ENCODE measurements at regions not wholly inside any gene's neighbourhood (a gene's known extent, or its start where the extent isn't known, plus 50 kb on each side); places are given as distances from the start of the nearest gene placed in this dataset.
"Not testable (repeated sequence)": the region's sequence is repeated elsewhere in the genome, so short reads cannot be mapped to it uniquely, and the experiment has no call there.

GRCh38 chr4:55251896-55252295 lies 94.1 kb upstream of the SRD5A3 start:
- DNase-seq = no peak

- no peak for DNase-seq
These were observed 92.0 kb upstream of the SRD5A3 start for GRCh38 chr4:55253948-55254593.

- DNase-seq = no peak
These were observed 90.9 kb upstream of the SRD5A3 start for GRCh38 chr4:55255179-55255578.

- DNase-seq = no peak
These were observed 89.3 kb upstream of the SRD5A3 start for GRCh38 chr4:55256787-55257186.

DNA sequence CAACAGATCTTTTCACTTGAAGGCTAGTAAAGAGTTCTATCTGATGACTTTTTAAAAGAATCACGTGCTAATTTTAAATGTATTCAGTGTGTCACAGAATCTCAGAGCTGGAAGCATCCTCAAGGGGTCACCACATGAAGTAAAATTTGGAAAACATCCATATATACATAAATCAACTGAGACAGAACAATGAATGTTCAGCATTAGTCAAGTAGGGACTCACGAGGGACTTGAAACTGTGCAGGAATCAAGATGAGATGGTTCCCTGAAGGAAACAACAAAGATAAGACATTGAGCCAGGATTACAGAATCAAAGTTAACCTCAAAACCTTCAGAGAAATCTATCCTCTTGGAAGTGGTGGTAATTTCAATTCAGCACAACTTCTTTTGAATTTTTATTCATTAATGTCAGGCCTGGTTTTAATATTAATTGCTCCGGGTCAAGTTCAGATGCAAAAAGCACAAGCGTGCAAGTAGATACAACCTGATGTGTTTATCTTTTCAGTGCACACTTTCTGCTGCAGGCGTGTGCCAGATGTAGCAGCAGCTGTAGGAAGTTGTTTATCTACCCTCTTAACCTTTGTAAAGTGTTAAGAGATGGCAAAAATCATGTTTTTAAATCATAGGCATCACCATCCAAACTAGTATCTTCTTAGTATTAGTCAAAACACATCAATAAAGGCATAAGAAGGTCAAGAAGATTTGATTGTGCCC lies 87.7 kb upstream of the SRD5A3 start:
- no peak for DNase-seq

DNA sequence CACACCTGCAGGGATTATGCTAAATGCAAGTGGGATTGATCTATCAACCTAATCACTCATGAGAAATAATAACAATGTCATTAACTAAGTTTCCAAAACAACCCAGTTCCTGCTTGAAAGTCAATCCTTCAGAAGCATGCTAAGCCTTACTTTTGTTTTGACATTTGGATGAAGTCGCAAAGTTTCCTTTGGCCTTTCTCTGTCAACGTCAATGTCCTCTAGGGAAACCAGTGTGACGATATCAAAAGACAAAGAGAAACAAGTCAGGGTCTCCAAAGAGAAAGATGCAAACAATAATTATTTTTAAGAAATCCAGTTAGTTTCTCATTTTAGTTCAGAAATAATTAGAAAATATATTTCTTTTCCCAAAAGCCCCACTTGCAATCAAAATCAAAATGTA lies 86.7 kb upstream of the SRD5A3 start:
- DNase-seq = no peak

GRCh38 chr4:55269470-55269869 lies 76.6 kb upstream of the SRD5A3 start:
- no peak for DNase-seq

- DNase-seq = no peak
These were observed 76.0 kb upstream of the SRD5A3 start for GRCh38 chr4:55269995-55270394.

DNA sequence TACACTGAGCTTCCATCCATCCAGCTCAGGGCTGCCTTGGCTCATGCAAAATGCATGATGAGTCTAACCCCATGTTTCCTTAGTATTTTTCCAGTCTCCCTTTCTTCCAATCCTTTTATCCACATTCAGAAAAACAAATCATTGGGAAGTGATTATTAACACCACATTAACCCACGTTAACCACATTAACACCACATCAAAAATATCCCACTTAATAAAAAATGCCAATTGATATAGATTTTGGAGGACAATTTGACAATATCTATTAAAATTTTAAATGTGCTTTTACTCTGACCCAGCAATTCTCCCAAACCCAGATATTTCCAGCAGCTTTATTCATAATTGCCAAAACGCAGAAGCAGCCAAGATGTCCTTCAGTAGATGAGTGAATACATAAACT lies 75.6 kb upstream of the SRD5A3 start:
- no peak for DNase-seq

- DNase-seq = no peak
These were observed 73.9 kb upstream of the SRD5A3 start for GRCh38 chr4:55272102-55272501.

DNA sequence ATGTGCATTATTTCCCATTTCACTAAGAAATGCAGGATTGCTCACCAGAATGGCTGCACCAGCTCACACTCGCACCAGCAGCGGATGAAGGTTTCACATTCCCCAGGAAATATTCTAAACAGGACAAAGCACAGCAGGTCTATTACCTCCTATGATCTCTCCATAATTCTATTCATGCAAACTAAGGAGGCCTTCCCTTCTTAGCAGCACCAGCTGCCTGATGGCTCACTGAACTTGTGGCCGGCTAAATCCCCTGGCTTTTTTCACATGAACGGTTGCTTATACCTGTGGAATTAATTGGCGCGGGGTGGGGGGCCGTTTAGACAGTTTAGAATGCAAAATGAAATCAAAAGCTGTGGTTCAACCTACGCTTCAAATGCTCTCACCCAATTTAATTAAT lies 73.5 kb upstream of the SRD5A3 start:
- no peak for DNase-seq

DNA sequence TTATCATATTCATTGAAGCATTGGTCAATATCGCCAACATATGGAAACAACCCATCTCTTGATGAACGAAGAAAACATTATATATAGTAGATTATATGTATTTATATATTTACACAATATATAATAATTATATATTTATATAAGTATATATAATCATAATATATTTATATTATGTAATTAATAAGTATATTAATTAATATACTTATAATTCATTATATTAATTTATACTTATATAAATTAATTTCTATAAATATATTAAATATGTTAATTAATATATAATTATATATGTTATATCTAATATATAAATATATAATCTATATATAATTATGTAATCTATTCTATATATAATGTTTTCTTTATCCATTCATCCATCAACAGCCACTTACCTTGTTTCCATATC lies 69.0 kb upstream of the SRD5A3 start:
- no peak for DNase-seq

DNA sequence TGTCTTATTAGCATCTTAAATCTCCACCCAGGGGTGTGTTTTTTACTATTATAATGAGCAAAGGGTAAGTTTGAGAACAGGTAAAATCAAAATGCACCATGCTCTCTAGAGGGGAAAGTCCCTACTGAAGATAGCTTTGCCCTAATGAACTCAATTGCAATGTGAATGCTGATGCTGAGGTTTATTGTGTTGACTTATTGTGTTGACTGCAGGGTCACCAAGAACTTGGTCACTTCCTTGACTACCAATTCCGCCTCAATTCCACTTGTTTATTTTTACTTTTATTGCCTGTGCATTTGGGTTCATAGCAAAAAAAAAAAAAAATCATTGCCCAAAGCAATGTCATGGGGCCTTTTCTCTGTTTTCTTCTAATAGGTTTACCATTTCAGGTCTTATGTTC lies 67.7 kb upstream of the SRD5A3 start:
- DNase-seq = no peak

DNA sequence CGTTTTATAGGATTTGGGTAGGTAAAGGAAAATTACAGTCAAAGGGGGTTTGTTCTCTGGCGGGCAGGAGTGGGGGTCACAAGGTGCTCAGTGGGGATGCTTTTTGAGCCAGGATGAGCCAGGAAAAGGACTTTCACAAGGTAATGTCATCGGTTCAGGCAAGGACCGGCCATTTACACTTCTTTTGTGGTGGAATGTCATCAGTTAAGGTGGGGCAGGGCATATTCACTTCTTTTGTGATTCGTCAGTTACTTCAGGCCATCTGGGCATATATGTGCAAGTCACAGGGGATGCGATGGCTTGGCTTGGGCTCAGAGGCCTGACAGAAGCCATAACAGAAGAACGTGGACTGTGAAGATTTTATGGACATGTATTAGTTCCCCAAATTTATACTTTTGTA lies 65.6 kb upstream of the SRD5A3 start:
- DNase-seq = not testable (repeated sequence)

DNA sequence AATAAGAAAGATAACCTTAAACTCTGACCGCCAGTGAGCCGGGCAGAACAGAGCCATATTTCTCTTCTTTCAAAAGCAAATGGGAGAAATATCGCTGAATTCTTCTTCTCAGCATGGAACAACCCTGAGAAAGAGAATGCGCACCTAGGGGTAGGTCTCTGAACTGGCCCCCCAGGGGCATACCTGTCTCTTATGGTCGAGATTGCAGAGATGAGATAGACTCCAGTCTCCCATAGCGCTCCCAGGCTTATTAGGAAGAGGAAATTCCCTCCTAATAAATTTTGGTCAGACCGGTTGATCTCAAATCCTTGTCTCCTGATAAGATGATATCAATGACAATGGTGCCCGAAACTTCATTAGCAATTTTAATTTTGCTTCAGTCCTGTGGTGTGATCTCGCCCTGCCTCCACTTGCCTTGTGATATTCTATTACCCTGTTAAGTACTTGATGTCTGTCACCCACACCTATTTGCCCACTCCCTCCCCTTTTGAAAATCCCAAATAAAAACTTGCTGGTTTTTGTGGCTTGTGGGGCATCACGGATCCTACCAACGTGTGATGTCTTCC lies 64.8 kb upstream of the SRD5A3 start:
- not testable (repeated sequence) for DNase-seq

- DNase-seq = no peak
These were observed 61.7 kb upstream of the SRD5A3 start for GRCh38 chr4:55284331-55284730.

DNA sequence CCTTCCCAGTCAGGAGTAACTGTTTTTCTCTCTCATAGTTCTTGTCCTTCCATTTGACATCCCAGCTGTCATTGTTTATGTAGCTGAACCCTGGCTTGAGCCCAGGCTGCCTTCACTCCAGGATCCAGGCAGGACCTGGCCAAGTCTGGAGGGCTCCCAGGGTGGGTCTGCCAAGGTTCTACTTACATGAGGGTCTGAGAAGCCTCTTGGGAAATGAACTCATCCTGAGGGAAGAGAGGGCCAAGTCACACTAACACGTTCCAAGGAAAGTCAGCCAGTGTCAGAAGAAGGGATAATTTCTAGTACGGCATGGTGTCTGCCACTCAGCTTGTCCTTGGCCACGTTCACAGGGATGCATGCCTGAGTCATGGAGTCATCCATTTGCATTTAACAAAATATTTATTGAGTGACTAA lies 54.8 kb upstream of the SRD5A3 start:
- no peak for DNase-seq

DNA sequence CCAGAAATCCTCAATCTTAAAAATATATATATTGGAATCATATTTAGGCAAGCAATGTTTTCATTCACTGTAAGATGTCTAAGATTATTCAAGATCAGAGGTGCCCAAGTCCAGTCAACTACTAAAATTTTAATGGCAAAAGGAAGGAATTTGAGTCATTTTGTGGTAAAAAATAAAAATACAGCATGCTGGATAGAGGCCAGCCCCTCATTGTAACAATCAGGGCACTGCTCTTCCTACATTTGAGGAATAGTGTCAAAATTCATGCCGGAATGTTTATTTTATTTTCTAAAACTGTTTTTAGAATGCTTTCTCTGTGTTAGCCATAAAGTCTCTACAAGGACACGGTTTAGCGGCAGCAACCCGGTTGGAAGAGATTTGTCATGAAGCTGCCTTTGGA lies 49.9 kb upstream of the SRD5A3 start:
- DNase-seq = no peak
